Activated naive CD8-positive, alpha-beta T cell (primary cell): ENCODE measurements at regions not wholly inside any gene's neighbourhood (a gene's known extent, or its start where the extent isn't known, plus 50 kb on each side); places are given as distances from the start of the nearest gene placed in this dataset.
"Not testable (repeated sequence)": the region's sequence is repeated elsewhere in the genome, so short reads cannot be mapped to it uniquely, and the experiment has no call there.

ENCODE experiments used
- H3K27ac Mint-ChIP-seq: one replicate; pipeline ENCODE4 v1.8.0; 2021; ENCODE audit warnings: mixed read lengths
- H3K27me3 Mint-ChIP-seq: one replicate; pipeline ENCODE4 v1.8.0; 2021; ENCODE audit warnings: mixed read lengths
- H3K36me3 Mint-ChIP-seq: one replicate; pipeline ENCODE4 v1.8.0; 2021; ENCODE audit warnings: mixed read lengths
- H3K4me1 Mint-ChIP-seq: one replicate; pipeline ENCODE4 v1.8.0; 2021; ENCODE audit warnings: low read depth, mixed read lengths
- H3K4me3 Mint-ChIP-seq: one replicate; pipeline ENCODE4 v1.8.0; 2021; ENCODE audit warnings: mild to moderate bottlenecking, mixed read lengths
- H3K9me3 Mint-ChIP-seq: one replicate; pipeline ENCODE4 v1.8.0; 2021; ENCODE audit warnings: low read depth, mixed read lengths

DNA sequence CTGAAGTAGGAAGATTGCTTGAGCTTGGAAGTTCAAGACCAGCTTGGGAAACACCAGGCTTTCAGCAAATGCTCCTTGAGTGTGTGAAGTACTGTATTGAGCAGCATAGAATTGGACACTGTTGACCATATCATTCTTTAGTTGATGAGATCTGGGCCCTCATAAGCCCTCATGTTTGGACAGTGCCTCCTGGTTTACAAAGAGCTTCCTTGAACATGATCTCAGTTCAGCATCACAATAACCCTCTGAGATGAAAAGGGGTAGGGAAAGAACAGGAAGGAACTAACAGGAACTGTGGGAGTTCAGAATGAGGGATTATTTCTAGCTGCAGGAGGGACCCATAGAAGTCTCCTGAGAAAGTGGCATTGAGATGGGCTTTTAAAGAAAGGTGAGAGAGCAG lies 153.2 kb downstream of the C12orf75 start:
- Mint-ChIP-seq H3K9me3 (no peaks in the 10 kb centered on the region), H3K27me3 (no peaks in the 10 kb centered on the region), H3K27ac (no peak overlapping the region), H3K4me1 (no peaks in the 10 kb centered on the region), H3K36me3 (no peaks in the 10 kb centered on the region), H3K4me3 (no peak overlapping the region)

DNA sequence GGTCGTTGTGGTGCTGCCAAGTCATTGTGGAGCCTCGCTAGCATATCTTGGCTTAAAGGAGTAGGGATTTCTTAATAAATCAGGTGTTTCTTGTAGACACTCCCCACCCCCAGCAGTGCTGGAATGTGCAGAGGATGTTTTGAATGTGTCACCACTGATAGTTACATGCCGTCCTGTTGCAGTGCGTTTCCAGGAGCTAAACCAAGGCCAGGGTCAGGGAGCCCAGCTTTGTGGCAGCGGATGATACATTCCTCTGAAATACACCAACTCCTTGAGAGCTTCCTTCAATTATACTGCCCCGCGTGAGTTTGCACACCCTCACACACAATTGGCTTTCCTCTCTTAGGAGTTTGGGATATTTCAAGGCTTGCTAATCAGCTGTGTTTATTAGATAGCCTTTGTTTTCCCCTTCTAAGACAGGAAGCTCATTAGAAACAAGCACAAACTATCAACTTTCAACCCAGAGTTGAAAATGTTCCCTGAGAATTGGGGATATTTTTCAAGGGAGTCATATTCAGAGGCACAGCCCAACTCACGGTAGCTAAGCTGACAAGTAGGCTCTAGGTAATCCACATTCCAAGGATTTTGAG lies 154.9 kb downstream of the C12orf75 start:
- Mint-ChIP-seq H3K36me3 (no peaks in the 10 kb centered on the region), H3K27ac (no peak overlapping the region), H3K27me3 (no peaks in the 10 kb centered on the region), H3K4me3 (no peak overlapping the region), H3K4me1 (no peaks in the 10 kb centered on the region), H3K9me3 (no peaks in the 10 kb centered on the region)

DNA sequence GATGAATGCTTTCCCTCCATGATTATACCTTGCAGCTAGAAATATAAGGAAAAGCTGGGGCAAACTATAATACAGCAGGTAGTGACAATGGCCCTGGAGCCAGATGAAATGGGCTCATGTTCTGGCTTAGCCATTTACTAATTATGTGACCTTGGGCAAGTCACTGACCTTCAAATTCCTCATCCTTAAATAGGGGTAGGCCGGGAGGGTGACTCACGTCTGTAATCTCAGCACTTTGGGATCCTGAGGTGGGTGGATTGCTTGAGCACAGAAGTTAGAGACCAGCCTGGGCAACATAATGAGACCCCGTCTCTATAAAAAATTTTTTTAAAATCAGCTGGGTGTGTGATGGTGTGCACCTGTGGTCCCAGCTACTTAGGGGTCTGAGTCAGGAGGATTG lies 155.4 kb downstream of the C12orf75 start:
- H3K36me3 Mint-ChIP-seq: no peaks in the 10 kb centered on the region
- H3K9me3 Mint-ChIP-seq: no peaks in the 10 kb centered on the region
- no peaks in the 10 kb centered on the region for H3K27me3 Mint-ChIP-seq
- H3K4me3 Mint-ChIP-seq: no peak overlapping the region
- H3K27ac Mint-ChIP-seq: no peak overlapping the region
- no peaks in the 10 kb centered on the region for H3K4me1 Mint-ChIP-seq

DNA sequence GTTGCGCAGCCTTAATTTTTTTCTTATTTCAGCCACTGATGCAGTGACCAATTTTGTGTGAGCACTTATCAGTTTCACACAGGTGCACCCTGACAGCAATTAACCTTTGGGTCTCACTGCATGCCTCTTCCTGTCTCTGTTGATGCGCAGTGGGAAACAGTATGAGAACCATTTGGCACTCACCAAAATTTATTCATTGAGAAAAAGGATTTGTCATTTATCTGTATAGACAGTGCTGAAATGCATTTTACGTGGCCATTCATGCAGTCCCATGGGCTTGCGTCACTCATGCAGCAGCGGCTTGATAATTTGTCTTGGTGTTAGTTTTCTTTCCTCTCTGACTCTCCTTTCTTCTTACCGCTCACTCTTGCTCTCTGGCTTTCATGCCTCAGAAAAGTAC lies 157.5 kb downstream of the C12orf75 start:
- H3K27me3 Mint-ChIP-seq: peaks cover 1% of the 10 kb centered on the region
- no peaks in the 10 kb centered on the region for H3K4me1 Mint-ChIP-seq
- H3K36me3 Mint-ChIP-seq: no peaks in the 10 kb centered on the region
- H3K9me3 Mint-ChIP-seq: no peaks in the 10 kb centered on the region
- H3K27ac Mint-ChIP-seq: no peak overlapping the region
- H3K4me3 Mint-ChIP-seq: no peak overlapping the region

DNA sequence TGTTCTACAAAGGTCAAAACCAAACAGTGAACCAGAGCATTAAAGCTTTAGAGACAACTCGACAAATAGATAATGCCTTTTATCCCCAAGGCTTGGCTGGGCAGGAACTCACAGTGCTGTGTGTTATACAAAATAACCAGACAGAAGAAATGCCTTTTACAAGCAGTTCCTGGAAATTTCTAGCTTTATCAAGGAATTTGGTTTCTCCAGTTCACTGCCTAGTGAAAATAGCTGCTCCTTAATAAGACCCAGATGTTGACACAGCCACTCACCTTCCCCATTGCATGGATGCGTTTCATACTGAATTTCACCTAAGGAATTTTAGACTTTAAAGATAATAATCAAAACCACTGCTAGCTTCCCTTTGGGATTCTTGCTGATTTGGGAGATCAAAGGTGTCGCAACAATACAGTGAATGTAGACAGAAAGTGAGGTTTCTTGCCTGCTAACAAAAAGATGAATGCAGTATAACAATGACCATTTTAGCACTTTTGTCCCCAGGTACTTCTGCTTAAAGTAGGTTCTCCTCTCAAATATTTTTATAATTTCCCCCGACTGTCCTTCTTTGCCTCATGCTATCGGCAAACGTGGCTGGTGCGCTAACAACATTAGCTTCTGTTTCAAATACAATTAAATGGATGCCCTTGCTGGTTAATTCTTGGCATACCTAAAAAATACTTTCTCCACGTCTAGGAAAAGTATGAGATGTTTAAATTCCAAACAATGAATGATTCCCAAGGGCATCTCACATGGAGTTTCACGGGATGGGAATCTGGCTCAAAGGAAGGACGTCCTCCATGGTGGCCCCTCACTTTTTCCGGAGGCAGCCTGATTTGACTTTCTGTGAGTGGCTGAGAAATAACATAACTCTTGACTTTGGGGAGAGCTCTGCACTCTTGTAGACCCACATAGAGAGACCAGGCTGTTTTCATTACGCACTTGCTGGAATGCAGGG lies 162.4 kb downstream of the C12orf75 start:
- H3K36me3 Mint-ChIP-seq: peaks cover 3% of the 10 kb centered on the region
- peaks cover 6% of the 10 kb centered on the region for H3K9me3 Mint-ChIP-seq
- H3K4me1 Mint-ChIP-seq: no peaks in the 10 kb centered on the region
- peaks cover 11% of the 10 kb centered on the region for H3K27me3 Mint-ChIP-seq
- no peak overlapping the region for H3K4me3 Mint-ChIP-seq
- H3K27ac Mint-ChIP-seq: no peak overlapping the region

DNA sequence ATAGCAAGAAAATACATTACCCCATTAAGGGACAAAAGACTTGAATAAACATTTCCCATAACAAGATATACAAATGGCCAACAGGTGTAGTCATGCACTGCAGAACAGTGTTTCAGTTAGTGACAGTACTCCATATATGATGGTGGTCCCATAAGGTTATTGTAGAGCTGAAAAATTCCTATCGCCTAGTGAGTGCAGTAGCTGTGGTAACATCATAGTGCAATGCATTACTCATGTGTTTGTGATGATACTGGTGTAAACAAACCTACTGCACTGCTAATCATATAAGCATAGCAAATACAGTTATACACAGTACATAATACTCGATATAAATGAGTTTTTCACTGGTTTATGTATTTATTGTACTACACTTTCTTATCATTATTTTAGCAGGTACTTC lies 168.7 kb downstream of the C12orf75 start:
- Mint-ChIP-seq H3K4me1 (no peaks in the 10 kb centered on the region), H3K4me3 (no peak overlapping the region), H3K27me3 (peaks cover 22% of the 10 kb centered on the region), H3K27ac (no peak overlapping the region), H3K36me3 (peaks cover 3% of the 10 kb centered on the region), H3K9me3 (peaks cover 6% of the 10 kb centered on the region)

DNA sequence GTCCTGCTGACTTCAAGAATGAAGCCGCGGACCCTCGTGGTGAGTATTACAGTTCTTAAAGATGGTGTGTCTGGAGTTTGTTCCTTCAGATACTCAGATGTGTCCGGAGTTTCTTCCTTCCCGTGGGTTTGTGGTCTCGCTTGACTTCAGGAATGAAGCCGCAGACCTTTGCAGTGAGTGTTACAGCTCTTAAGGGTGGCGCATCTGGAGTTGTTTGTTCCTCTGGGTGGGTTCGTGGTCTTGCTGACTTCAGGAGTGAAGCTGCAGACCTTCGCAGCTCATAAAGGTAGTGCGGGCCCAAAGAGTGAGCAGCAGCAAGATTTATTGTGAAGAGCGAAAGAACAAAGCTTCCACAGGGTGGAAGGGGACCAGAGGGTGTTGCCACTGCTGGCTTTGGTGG lies 170.2 kb downstream of the C12orf75 start:
- H3K4me3 Mint-ChIP-seq, H3K36me3 Mint-ChIP-seq, H3K4me1 Mint-ChIP-seq, H3K27ac Mint-ChIP-seq, H3K9me3 Mint-ChIP-seq: not testable (repeated sequence)
- peaks cover 26% of the 10 kb centered on the region for H3K27me3 Mint-ChIP-seq

DNA sequence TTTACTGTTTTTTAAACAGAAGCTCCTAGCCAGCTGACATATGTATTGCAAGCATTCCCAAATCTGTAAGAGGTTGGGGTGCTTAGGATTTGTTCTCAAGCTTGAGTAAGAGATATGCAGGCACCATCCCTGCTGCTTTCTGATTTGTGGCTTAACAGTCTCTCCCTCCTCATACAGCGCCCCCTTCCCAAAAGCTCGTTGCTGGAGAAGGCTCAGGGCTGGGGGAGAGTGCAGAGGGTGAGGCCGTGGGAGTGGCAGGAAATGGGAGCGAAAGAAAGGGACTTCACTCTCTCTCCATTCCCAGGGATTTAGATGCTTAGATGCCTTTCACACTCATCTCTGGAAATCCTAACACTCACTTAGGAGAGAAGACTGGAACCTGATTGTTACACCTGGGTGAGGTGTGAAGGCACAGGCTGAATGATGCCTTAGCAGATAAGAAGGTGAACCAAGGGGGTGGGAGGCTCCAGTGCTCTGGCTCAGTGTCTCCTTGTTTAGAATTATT lies 172.0 kb downstream of the C12orf75 start:
- Mint-ChIP-seq H3K36me3 (no peaks in the 10 kb centered on the region), H3K4me1 (no peaks in the 10 kb centered on the region), H3K4me3 (no peak overlapping the region), H3K27ac (no peak overlapping the region), H3K27me3 (peaks cover 21% of the 10 kb centered on the region), H3K9me3 (no peaks in the 10 kb centered on the region)

DNA sequence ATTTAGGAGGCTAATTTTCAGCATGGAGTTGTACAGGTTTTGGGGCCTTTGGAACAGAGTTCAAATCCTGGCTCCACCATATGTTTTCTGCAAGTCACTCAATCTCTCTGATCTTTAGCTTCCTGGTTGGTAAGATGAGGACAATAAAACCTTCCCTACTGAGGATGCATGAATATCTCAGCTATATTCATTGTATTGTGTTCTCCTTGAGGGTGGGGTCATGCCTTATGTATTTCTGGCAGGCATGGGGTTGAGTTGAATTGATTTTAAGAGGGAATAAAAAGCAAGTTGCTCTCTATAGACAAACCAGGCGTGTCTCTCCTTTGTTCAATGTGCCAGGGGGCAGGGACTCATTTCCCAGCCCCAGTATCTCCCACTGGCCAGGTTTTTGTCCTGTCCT lies 173.1 kb downstream of the C12orf75 start:
- H3K27me3 Mint-ChIP-seq: peaks cover 21% of the 10 kb centered on the region
- no peak overlapping the region for H3K4me3 Mint-ChIP-seq
- no peaks in the 10 kb centered on the region for H3K36me3 Mint-ChIP-seq
- H3K9me3 Mint-ChIP-seq: no peaks in the 10 kb centered on the region
- no peak overlapping the region for H3K27ac Mint-ChIP-seq
- no peaks in the 10 kb centered on the region for H3K4me1 Mint-ChIP-seq

DNA sequence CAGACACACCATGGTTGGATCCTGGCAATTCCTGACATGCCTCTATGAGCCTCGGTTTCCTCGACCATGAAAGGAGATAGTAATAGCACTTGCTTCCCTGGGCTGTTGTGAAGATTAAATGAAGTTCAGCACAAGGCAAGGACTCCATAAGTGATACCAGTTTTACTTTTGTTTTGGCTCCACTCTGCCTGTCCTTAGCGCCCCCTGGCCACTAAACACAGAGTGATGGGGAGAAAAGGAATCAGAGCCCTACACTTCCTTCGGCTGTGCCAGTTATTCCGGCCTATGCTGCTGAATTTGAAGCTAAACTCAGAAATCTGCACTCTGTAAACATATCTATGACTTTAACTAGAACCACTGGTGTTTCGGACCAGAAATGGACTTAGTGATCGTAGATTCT lies 173.8 kb downstream of the C12orf75 start:
- Mint-ChIP-seq H3K4me3 (no peak overlapping the region), H3K4me1 (no peaks in the 10 kb centered on the region), H3K27ac (no peak overlapping the region), H3K9me3 (no peaks in the 10 kb centered on the region), H3K27me3 (peaks cover 21% of the 10 kb centered on the region), H3K36me3 (no peaks in the 10 kb centered on the region)

DNA sequence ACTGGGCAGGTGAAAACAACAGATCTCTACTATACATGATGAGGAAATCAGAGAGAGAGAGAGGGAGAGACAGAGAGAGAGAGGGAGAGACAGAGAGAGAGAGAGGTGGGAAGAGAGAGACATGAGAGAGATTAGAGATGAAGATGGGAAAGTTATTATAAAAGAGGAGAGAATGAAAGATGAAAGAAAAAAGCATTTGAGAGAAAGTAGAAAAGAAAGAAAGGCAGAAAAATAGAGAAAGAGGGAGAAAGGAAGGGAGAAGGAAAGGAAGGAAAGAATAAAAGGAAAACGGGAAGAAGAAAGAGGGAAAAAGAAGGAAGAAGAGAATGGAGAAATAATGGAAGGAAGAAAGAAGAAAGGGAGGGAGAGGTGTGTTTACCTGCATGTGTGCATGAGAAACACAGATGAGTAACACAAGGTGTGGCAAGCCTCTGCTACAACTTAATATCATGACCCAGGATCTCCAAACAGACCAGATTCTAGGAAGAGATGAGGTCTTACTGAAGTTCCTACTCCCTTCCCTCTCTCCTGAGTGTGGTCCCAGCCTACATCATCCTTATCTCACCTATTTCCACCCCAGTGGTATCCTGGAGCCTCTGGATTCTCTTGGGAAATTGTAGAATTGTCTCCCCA lies 176.3 kb downstream of the C12orf75 start:
- no peaks in the 10 kb centered on the region for H3K36me3 Mint-ChIP-seq
- no peak overlapping the region for H3K4me3 Mint-ChIP-seq
- H3K27ac Mint-ChIP-seq: no peak overlapping the region
- H3K27me3 Mint-ChIP-seq: peaks cover 12% of the 10 kb centered on the region
- no peaks in the 10 kb centered on the region for H3K9me3 Mint-ChIP-seq
- no peaks in the 10 kb centered on the region for H3K4me1 Mint-ChIP-seq

DNA sequence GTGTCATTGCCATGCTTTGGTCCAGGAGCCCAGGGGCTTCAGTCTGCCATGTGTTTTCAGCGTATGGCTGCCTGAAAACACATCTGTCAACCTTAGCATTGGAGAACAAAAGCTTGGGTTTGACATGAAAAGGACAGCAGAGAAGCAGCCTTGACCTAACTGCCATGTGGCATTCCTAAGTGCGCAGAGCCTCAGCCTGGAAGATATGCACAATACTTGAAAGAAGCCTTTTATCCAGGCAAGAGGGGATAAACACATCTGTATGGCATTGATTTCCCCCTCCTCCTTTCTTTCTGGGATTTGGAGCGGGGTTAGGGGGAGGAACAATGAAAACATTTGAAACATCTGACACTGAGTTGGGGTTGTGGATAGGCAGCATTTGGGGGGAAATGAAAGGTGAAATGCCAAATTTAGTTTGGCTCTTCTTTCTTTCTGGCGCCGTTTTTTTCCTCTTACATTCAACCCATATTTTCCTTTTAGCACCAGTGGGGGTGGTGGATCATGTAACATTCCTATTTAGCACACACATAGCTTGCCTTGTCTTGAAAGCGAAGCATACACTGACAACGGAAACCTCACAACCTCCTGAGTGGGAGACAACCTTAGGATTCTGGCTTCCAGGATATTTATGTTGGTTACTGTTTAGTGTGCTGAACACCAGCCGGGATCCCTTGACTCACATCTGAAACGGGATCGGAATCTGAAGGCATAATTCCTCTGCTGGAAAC lies 177.0 kb downstream of the C12orf75 start:
- H3K4me1 Mint-ChIP-seq: no peaks in the 10 kb centered on the region
- H3K27me3 Mint-ChIP-seq: peaks cover 12% of the 10 kb centered on the region
- H3K27ac Mint-ChIP-seq: no peak overlapping the region
- no peak overlapping the region for H3K4me3 Mint-ChIP-seq
- no peaks in the 10 kb centered on the region for H3K36me3 Mint-ChIP-seq
- no peaks in the 10 kb centered on the region for H3K9me3 Mint-ChIP-seq

DNA sequence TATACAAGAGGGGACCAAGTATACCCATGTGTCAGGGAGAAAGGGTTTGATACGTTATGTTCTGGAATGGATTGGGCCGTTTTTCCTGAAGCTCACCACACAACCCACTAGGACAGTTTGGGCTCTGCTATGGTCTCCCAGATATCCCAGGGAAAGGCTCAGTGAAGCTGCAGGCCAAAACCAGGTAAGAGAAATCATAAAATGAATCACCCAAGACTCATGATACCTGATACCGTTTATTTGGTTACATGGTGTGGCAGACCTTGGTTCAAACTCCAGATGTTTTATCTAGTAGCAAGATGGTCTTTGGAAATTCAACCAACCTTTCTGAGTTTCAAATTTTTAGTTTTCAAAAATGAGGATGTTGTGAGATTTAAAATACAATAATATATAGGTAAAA lies 177.6 kb downstream of the C12orf75 start:
- H3K4me3 Mint-ChIP-seq: no peak overlapping the region
- H3K36me3 Mint-ChIP-seq: no peaks in the 10 kb centered on the region
- peaks cover 9% of the 10 kb centered on the region for H3K27me3 Mint-ChIP-seq
- no peak overlapping the region for H3K27ac Mint-ChIP-seq
- no peaks in the 10 kb centered on the region for H3K9me3 Mint-ChIP-seq
- no peaks in the 10 kb centered on the region for H3K4me1 Mint-ChIP-seq

DNA sequence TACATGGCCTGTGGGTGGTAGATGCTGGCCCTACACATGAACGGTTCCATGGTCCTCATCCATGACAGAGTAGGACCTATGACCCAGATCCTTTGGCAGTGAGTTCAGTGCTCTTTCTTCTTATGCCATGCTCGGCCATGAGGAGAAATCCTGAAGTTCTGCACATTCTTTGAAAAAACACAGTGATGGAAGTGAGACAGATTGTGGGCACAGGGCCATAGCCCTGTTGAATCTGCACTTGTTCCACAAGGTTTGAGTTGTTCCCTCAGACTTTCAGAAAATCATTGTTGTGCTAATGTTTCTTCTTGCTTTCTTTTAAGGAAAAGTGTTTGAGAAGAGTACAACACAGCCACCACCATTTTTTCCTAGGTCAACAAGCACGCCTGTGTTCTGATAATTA lies 180.0 kb downstream of the C12orf75 start:
- no peak overlapping the region for H3K27ac Mint-ChIP-seq
- peaks cover 3% of the 10 kb centered on the region for H3K27me3 Mint-ChIP-seq

DNA sequence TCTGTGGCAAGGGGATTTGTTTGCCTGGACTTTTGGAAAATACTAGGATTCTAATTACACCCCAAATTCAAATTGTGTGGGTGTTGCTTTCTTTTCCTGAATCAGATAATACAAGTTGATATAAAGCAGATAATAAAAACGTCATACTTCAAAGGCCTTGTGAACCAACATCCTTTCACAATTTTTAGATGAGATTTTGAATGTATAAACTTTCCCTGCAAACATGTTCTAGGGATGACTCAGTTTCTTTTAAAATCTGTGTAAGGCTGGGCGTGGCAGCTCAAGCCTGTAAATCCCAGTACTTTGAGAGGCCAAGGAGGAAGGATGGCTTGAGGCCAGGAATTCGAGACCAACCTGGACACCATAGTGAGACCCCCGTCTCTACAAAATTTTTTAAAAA lies 182.4 kb downstream of the C12orf75 start:
- not testable (repeated sequence) for H3K9me3 Mint-ChIP-seq, H3K27me3 Mint-ChIP-seq, H3K36me3 Mint-ChIP-seq, H3K4me1 Mint-ChIP-seq, H3K27ac Mint-ChIP-seq, H3K4me3 Mint-ChIP-seq

More for the DNA sequence above, 180.0 kb downstream of the C12orf75 start:
- no peak overlapping the region for H3K4me3 Mint-ChIP-seq
- peaks cover 1% of the 10 kb centered on the region for H3K36me3 Mint-ChIP-seq
- H3K4me1 Mint-ChIP-seq: no peaks in the 10 kb centered on the region
- H3K9me3 Mint-ChIP-seq: no peaks in the 10 kb centered on the region
